ENCODE measurements at regions not wholly inside any gene's neighbourhood (a gene's known extent, or its start where the extent isn't known, plus 50 kb on each side); places are given as distances from the start of the nearest gene placed in this dataset.

DNA sequence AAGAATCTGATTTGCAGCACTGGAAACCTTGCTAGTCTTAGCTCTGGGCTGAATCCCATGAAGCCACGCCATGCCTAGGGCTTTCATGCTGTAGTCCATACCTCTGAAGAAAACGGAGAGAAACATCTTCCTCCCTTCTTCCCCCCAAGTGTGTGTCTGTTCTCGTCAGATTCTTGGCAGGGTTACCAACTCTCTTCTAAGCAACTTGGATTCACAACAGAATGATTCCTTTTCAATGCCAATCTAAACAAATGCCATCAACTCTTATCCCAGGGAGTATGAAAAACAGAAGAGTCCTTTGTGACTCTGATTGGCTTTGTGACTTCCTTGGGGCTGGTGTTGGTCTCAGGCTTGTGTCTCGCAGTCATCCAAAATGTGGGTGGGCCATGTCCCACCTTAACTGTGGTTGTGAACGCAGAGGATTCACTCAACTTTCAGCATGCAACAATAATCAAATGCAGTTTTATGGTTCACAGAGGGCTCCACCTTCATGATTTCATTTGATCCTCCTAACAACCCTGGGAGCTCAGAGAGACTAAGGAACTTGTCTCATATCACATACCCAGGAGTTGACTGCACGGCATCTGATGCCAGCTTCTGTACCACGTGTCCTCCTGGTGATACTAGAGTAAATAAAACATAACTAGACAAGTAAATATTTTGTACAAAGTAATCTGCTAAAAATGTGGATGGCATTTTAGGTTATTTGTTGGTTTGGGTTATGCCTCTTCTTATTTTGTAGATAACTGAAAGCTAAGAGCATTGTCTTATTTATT lies 186.0 kb upstream of the TNP1 start:
- no peaks in the 10 kb centered on the region for H3K79me2 ChIP-seq (ENCODE audit: control insufficient read depth, insufficient read depth, low read length)
- H3K9ac ChIP-seq (ENCODE audit: control insufficient read depth, insufficient read depth, low read length), result no peak overlapping the region
- ChIA-PET CTCF (interaction anchor here (1.2 to 1.6 kb wide), 2 partner anchors 12 to 120 kb away, joined by 3 to 4 read pairs; no protein-coding TSS in a partner anchor), SMC1A (ENCODE audit: uncharacterized antibody, unreplicated experiment) (no interaction called here), POLR2A (no interaction called here), RAD21 (ENCODE audit: unreplicated experiment) (no interaction called here)
- no peak overlapping the region for H3K4me2 ChIP-seq (ENCODE audit: control insufficient read depth, insufficient read depth)
- H3K4me3 ChIP-seq, result no peak overlapping the region
- no peaks in the 10 kb centered on the region for H3K4me1 ChIP-seq (ENCODE audit: control insufficient read depth, insufficient read depth, low read length)
- no peak overlapping the region for H3K27ac ChIP-seq (ENCODE audit: control insufficient read depth, insufficient read depth)
- H4K20me1 ChIP-seq (ENCODE audit: control insufficient read depth, insufficient read depth), result no peaks in the 10 kb centered on the region
- H3K36me3 ChIP-seq (ENCODE audit: control insufficient read depth in 2 of 2, insufficient read depth in 2 of 2, low read length in 1 of 2), result no peaks in the 10 kb centered on the region
- WGBS (ENCODE audit: insufficient coverage, insufficient replicate concordance, low lambda C conversion rate, missing lambda C conversion rate), result 4% methylated on average over 7 of the region's 7 CpGs
- H2AFZ ChIP-seq (ENCODE audit: control insufficient read depth, low read depth, low read length), result no peak overlapping the region
- ATAC-seq, result no peak
- in situ Hi-C loops (cut with MboI) (no loop called here), intact Hi-C loops (cut with micrococcal nuclease; ENCODE audit: unreplicated experiment) (no loop called here)
- H3K27me3 ChIP-seq (replicated peaks in 1 of 2; ENCODE audit: control insufficient read depth in 2 of 2, insufficient read depth in 2 of 2, low read length in 1 of 2), result no peaks in the 10 kb centered on the region; a peak in 2 of 4 replicates
- no peak for DNase-seq (ENCODE audit: low read depth, low spot score)
- TF ChIP-seq MEF2B (IDR thresholded peaks at IDR 0.05; ENCODE audit: partially characterized antibody, poor library complexity, severe bottlenecking) (no peak), SREBF1 (IDR thresholded peaks at IDR 0.05; ENCODE audit: low read length) (no peak), MTA2 (IDR thresholded peaks at IDR 0.05; ENCODE audit: low read depth) (no peak), CHD2 (IDR thresholded peaks at IDR 0.05; ENCODE audit: borderline replicate concordance, low read depth, low read length) (no peak), SMAD1 (IDR thresholded peaks at IDR 0.05; ENCODE audit: low read depth, partially characterized antibody) (no peak), IKZF1 (conservative IDR thresholded peaks at IDR 0.05) (no peak), BACH1 (IDR thresholded peaks at IDR 0.05; ENCODE audit: borderline replicate concordance) (no peak), ZSCAN29 (IDR thresholded peaks at IDR 0.05) (no peak), KAT2A (conservative IDR thresholded peaks at IDR 0.05; ENCODE audit: control insufficient read depth, low read depth, low read length) (no peak), SMAD5 (IDR thresholded peaks at IDR 0.05; ENCODE audit: low read depth) (no peak), SRF (IDR thresholded peaks at IDR 0.05; ENCODE audit: low read depth in 2 of 2, low read length in 2 of 2) (no peak), KDM1A (IDR thresholded peaks at IDR 0.05; ENCODE audit: borderline replicate concordance) (no peak), DPF2 (IDR thresholded peaks at IDR 0.05) (no peak), TARDBP (IDR thresholded peaks at IDR 0.05; ENCODE audit: borderline replicate concordance) (no peak), RFX5 (IDR thresholded peaks at IDR 0.05; ENCODE audit: low read depth, low read length) (no peak), SIX5 (IDR thresholded peaks at IDR 0.05; ENCODE audit: low read depth, low read length, severe bottlenecking) (no peak), TAF1 (IDR thresholded peaks at IDR 0.05; ENCODE audit: borderline replicate concordance, low read depth, low read length) (no peak), RELA (IDR thresholded peaks at IDR 0.05; ENCODE audit: borderline replicate concordance, partially characterized antibody) (no peak), IKZF2 (IDR thresholded peaks at IDR 0.05) (no peak)
- TF ChIP-seq, protein P1, sequence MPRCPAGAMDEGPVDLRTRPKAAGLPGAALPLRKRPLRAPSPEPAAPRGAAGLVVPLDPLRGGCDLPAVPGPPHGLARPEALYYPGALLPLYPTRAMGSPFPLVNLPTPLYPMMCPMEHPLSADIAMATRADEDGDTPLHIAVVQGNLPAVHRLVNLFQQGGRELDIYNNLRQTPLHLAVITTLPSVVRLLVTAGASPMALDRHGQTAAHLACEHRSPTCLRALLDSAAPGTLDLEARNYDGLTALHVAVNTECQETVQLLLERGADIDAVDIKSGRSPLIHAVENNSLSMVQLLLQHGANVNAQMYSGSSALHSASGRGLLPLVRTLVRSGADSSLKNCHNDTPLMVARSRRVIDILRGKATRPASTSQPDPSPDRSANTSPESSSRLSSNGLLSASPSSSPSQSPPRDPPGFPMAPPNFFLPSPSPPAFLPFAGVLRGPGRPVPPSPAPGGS (IDR thresholded peaks at IDR 0.05; ENCODE audit: borderline replicate concordance, insufficient read depth, low read depth, low read length, poor library complexity, severe bottlenecking), result no peak
- no peak for FAIRE-seq
- no peaks in the 10 kb centered on the region; the same call in 1 of the 3 replicates for H3K9me3 ChIP-seq (replicated peaks; ENCODE audit: control insufficient read depth, insufficient read depth, low read length)
- no TSS peak for BruUV-seq (replicated peaks)

Measured in GM12878 (cell line).